HEK293 (cell line): ENCODE measurements at regions not wholly inside any gene's neighbourhood (a gene's known extent, or its start where the extent isn't known, plus 50 kb on each side); places are given as distances from the start of the nearest gene placed in this dataset.

Experiments
- CTCF ChIA-PET: fragments of 350-600 bp; formaldehyde crosslinking; extraction: SDS; loops from one replicate; lab custom pipeline; 2021; ENCODE audit warnings: antibody characterized with exemption; lab: Yijun Ruan, JAX
- POLR2A ChIA-PET: fragments of 300-600 bp; formaldehyde crosslinking; extraction: SDS; loops from one replicate; lab custom pipeline; 2020; ENCODE audit warnings: antibody characterized with exemption, inconsistent platforms; lab: Yijun Ruan, JAX
- H3K27ac ChIP-seq: fragments of 200-500 bp; sonication (Bioruptor generic); 2 replicates; pipeline ENCODE4 v1.5.1; 2014; ENCODE audit warnings: low read depth, low read length, control low read depth, inconsistent platforms; ENCODE audit errors: extremely low read depth
- H3K36me3 ChIP-seq, 2 experiments: fragments of 200-500 bp in 1 of 2; sonication (Bioruptor generic) in 1 of 2; 1 replicate in 1 of 2; 2 replicates in 1 of 2; pipeline ENCODE4 v1.5.1; 2014 to 2017; ENCODE audit warnings: inconsistent platforms in 2 of 2, low read length in 2 of 2; ENCODE audit not compliant: control insufficient read depth in 2 of 2, insufficient read depth in 1 of 2
- H3K4me1 ChIP-seq: fragments of 200-500 bp; sonication (Bioruptor generic); 2 replicates; pipeline ENCODE4 v1.5.1; 2014; ENCODE audit warnings: mild to moderate bottlenecking, low read length, inconsistent platforms; ENCODE audit not compliant: control insufficient read depth, insufficient read depth
- H3K4me3 ChIP-seq: 2 replicates; pipeline ENCODE4 v1.5.1; 2011; ENCODE audit warnings: low read depth, mild to moderate bottlenecking, control low read depth, low read length, moderate library complexity
- H3K9me3 ChIP-seq: fragments of 200-500 bp; sonication (Bioruptor generic); 2 replicates; pipeline ENCODE4 v1.5.1; 2014; ENCODE audit warnings: low read depth, low read length, inconsistent platforms; ENCODE audit not compliant: control insufficient read depth, insufficient read depth
- BCL11A ChIP-seq: fragments of 450-650 bp; formaldehyde crosslinking; IDR thresholded peaks from 2 replicates; pipeline ENCODE4 v1.5.1; 2016; ENCODE audit warnings: low read depth, missing biosample characterization, missing genetic modification characterization
- GFI1B ChIP-seq: fragments of 450-650 bp; formaldehyde crosslinking; IDR thresholded peaks from 2 replicates; pipeline ENCODE4 v1.5.1; 2016; ENCODE audit warnings: missing biosample characterization, missing genetic modification characterization
- GLIS1 ChIP-seq: fragments of 450-650 bp; formaldehyde crosslinking; IDR thresholded peaks from 2 replicates; pipeline ENCODE4 v1.5.1; 2016; ENCODE audit warnings: missing biosample characterization, missing genetic modification characterization
- HOXA7 ChIP-seq: sonication (generic); formaldehyde crosslinking; IDR thresholded peaks from 2 replicates; pipeline ENCODE4 v1.8.1; 2022; ENCODE audit warnings: missing genetic modification reagents, borderline replicate concordance
- KLF1 ChIP-seq: fragments of 450-650 bp; formaldehyde crosslinking; IDR thresholded peaks from 2 replicates; pipeline ENCODE4 v1.5.1; 2016; ENCODE audit warnings: missing biosample characterization, missing genetic modification characterization
- MYNN ChIP-seq: fragments of 450-650 bp; formaldehyde crosslinking; IDR thresholded peaks from 2 replicates; pipeline ENCODE4 v1.5.1; 2016; ENCODE audit warnings: missing biosample characterization, missing genetic modification characterization, borderline replicate concordance
- ZBTB17 ChIP-seq: fragments of 450-650 bp; formaldehyde crosslinking; IDR thresholded peaks from 2 replicates; pipeline ENCODE4 v1.5.1; 2016; ENCODE audit warnings: missing biosample characterization, missing genetic modification characterization
- ZBTB8A ChIP-seq: fragments of 450-650 bp; formaldehyde crosslinking; IDR thresholded peaks from 2 replicates; pipeline ENCODE4 v1.5.1; 2016; ENCODE audit warnings: missing biosample characterization, missing genetic modification characterization
- ZNF138 ChIP-seq: fragments of 450-650 bp; formaldehyde crosslinking; IDR thresholded peaks from 2 replicates; pipeline ENCODE4 v1.5.1; 2016; ENCODE audit warnings: missing biosample characterization, missing genetic modification characterization, borderline replicate concordance
- ZNF354C ChIP-seq: fragments of 450-650 bp; formaldehyde crosslinking; IDR thresholded peaks from 2 replicates; pipeline ENCODE4 v1.5.1; 2016; ENCODE audit warnings: missing biosample characterization, missing genetic modification characterization, low read depth, borderline replicate concordance
- ZNF555 ChIP-seq: fragments of 450-650 bp; formaldehyde crosslinking; conservative IDR thresholded peaks from 2 replicates; pipeline ENCODE4 v1.5.1; 2017; ENCODE audit warnings: missing biosample characterization, mild to moderate bottlenecking, missing genetic modification characterization, inconsistent platforms
- ZNF585B ChIP-seq: fragments of 450-650 bp; formaldehyde crosslinking; IDR thresholded peaks from 2 replicates; pipeline ENCODE4 v1.5.1; 2016; ENCODE audit warnings: missing biosample characterization, missing genetic modification characterization
- ZNF610 ChIP-seq: fragments of 450-650 bp; formaldehyde crosslinking; IDR thresholded peaks from 2 replicates; pipeline ENCODE4 v1.5.1; 2016; ENCODE audit warnings: missing biosample characterization, missing genetic modification characterization, borderline replicate concordance
- ZNF76 ChIP-seq: fragments of 450-650 bp; formaldehyde crosslinking; IDR thresholded peaks from 2 replicates; pipeline ENCODE4; 2016; ENCODE audit warnings: low read depth, missing biosample characterization, missing genetic modification characterization, borderline replicate concordance
- TF ChIP-seq, protein P1 (sequence below): fragments of 450-650 bp; formaldehyde crosslinking; IDR thresholded peaks from 2 replicates; pipeline ENCODE4 v1.5.1; 2016; ENCODE audit warnings: missing biosample characterization, missing genetic modification characterization
- TF ChIP-seq, protein P2 (sequence below): fragments of 450-650 bp; formaldehyde crosslinking; IDR thresholded peaks from 2 replicates; pipeline ENCODE4 v1.5.1; 2016; ENCODE audit warnings: missing biosample characterization, missing genetic modification characterization
- TF ChIP-seq, protein P3 (sequence below): fragments of 450-650 bp; formaldehyde crosslinking; IDR thresholded peaks from 2 replicates; pipeline ENCODE4 v1.5.1; 2016; ENCODE audit warnings: missing biosample characterization, missing genetic modification characterization
- TF ChIP-seq, protein P4 (sequence below): fragments of 450-650 bp; formaldehyde crosslinking; IDR thresholded peaks from 2 replicates; pipeline ENCODE4 v1.5.1; 2016; ENCODE audit warnings: missing biosample characterization, missing genetic modification characterization, borderline replicate concordance

DNA sequence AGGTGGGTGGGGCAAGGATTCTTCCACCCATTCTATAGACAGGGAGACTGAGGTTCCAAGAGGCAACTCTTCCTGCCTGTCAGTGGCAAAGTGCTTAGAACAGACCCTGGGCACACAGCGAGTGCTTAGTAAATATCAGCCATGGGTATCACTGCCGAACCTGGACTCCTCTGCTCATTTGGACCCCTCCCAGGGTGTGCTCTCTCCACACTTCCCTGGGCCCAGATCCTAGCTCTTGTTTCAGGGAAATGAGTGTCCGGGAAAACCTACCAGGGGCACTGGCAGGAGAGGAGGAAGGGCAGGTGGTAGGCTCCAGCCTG, 136.3 kb downstream of the CYP26B1 start (continued):
- TF ChIP-seq, protein P1, sequence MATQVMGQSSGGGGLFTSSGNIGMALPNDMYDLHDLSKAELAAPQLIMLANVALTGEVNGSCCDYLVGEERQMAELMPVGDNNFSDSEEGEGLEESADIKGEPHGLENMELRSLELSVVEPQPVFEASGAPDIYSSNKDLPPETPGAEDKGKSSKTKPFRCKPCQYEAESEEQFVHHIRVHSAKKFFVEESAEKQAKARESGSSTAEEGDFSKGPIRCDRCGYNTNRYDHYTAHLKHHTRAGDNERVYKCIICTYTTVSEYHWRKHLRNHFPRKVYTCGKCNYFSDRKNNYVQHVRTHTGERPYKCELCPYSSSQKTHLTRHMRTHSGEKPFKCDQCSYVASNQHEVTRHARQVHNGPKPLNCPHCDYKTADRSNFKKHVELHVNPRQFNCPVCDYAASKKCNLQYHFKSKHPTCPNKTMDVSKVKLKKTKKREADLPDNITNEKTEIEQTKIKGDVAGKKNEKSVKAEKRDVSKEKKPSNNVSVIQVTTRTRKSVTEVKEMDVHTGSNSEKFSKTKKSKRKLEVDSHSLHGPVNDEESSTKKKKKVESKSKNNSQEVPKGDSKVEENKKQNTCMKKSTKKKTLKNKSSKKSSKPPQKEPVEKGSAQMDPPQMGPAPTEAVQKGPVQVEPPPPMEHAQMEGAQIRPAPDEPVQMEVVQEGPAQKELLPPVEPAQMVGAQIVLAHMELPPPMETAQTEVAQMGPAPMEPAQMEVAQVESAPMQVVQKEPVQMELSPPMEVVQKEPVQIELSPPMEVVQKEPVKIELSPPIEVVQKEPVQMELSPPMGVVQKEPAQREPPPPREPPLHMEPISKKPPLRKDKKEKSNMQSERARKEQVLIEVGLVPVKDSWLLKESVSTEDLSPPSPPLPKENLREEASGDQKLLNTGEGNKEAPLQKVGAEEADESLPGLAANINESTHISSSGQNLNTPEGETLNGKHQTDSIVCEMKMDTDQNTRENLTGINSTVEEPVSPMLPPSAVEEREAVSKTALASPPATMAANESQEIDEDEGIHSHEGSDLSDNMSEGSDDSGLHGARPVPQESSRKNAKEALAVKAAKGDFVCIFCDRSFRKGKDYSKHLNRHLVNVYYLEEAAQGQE (tag by site-specific recombination): no peak
- TF ChIP-seq KLF1 (no peak), ZNF76 (no peak), ZNF585B (no peak), ZNF138 (tag by site-specific recombination) (no peak), HOXA7 (CRISPR knock-in tag) (no peak), BCL11A (tag by site-specific recombination) (no peak), GFI1B (tag by site-specific recombination) (no peak), ZBTB8A (tag by site-specific recombination) (no peak), ZNF354C (tag by site-specific recombination) (no peak)
- TF ChIP-seq, all 188 proteins: peak for 0

DNA sequence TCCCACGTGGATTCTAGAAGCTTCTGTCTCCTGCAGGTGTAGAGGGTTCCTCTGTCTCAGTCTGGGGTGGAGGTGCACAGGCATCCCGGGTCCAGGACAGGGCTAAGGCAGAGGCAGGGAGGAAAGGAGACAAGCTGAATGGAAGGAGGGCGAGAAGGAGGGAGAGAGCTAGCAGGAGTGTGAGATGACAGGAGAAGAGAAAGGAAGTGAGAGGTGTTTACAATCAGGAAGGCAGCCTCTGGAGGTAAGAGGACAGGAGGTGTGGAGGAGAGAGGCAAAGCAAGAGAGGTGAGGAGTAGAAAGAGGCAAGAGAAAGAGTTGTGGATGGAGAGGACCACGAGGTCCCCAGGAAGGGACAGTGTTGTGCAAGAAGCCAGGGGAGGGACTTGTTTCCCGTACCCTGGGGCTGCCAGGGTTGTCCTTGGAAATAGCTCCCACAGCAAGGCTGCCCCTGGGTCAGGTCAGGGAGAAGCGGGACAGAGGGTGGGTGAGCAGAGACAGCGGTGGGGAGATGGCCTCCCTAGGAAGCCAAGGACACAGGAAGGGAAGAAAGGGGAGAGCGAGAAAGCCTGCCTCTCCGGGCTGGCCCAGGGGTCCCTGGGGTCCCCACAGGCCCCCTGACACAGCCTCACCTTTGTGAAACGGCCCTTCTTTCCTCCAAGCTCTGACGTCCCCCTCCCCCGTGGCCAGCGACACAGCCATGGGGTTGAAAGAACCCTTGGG, 136.9 kb downstream of the CYP26B1 start:
- ChIA-PET CTCF (interaction anchor here (0.7 kb wide), 1 partner anchor 417 kb away, joined by 3 read pairs; no protein-coding TSS in a partner anchor), POLR2A (no interaction called here)
- H3K4me3 ChIP-seq: no peak overlapping the region
- H3K9me3 ChIP-seq: no peaks in the 10 kb centered on the region
- TF ChIP-seq GFI1B (tag by site-specific recombination): no peak
- TF ChIP-seq, protein P2, sequence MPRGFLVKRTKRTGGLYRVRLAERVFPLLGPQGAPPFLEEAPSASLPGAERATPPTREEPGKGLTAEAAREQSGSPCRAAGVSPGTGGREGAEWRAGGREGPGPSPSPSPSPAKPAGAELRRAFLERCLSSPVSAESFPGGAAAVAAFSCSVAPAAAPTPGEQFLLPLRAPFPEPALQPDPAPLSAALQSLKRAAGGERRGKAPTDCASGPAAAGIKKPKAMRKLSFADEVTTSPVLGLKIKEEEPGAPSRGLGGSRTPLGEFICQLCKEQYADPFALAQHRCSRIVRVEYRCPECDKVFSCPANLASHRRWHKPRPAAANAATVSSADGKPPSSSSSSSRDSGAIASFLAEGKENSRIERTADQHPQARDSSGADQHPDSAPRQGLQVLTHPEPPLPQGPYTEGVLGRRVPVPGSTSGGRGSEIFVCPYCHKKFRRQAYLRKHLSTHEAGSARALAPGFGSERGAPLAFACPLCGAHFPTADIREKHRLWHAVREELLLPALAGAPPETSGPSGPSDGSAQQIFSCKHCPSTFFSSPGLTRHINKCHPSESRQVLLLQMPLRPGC (tag by site-specific recombination): no peak
- TF ChIP-seq, protein P3, sequence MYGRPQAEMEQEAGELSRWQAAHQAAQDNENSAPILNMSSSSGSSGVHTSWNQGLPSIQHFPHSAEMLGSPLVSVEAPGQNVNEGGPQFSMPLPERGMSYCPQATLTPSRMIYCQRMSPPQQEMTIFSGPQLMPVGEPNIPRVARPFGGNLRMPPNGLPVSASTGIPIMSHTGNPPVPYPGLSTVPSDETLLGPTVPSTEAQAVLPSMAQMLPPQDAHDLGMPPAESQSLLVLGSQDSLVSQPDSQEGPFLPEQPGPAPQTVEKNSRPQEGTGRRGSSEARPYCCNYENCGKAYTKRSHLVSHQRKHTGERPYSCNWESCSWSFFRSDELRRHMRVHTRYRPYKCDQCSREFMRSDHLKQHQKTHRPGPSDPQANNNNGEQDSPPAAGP (tag by site-specific recombination): no peak
- no peak for TF ChIP-seq ZNF555
- TF ChIP-seq GLIS1 (tag by site-specific recombination): no peak
- TF ChIP-seq, protein P4, sequence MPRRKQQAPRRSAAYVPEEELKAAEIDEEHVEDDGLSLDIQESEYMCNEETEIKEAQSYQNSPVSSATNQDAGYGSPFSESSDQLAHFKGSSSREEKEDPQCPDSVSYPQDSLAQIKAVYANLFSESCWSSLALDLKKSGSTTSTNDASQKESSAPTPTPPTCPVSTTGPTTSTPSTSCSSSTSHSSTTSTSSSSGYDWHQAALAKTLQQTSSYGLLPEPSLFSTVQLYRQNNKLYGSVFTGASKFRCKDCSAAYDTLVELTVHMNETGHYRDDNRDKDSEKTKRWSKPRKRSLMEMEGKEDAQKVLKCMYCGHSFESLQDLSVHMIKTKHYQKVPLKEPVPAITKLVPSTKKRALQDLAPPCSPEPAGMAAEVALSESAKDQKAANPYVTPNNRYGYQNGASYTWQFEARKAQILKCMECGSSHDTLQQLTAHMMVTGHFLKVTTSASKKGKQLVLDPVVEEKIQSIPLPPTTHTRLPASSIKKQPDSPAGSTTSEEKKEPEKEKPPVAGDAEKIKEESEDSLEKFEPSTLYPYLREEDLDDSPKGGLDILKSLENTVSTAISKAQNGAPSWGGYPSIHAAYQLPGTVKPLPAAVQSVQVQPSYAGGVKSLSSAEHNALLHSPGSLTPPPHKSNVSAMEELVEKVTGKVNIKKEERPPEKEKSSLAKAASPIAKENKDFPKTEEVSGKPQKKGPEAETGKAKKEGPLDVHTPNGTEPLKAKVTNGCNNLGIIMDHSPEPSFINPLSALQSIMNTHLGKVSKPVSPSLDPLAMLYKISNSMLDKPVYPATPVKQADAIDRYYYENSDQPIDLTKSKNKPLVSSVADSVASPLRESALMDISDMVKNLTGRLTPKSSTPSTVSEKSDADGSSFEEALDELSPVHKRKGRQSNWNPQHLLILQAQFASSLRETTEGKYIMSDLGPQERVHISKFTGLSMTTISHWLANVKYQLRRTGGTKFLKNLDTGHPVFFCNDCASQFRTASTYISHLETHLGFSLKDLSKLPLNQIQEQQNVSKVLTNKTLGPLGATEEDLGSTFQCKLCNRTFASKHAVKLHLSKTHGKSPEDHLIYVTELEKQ: no peak
- no peak for TF ChIP-seq ZNF610
- TF ChIP-seq MYNN (tag by site-specific recombination): no peak
- TF ChIP-seq ZBTB17: no peak
- no peaks in the 10 kb centered on the region for H3K36me3 ChIP-seq
- no peak overlapping the region for H3K27ac ChIP-seq
- H3K4me1 ChIP-seq: no peaks in the 10 kb centered on the region
